Neural progenitor cell (in vitro differentiated cells): ENCODE measurements at regions not wholly inside any gene's neighbourhood (a gene's known extent, or its start where the extent isn't known, plus 50 kb on each side); places are given as distances from the start of the nearest gene placed in this dataset.

ENCODE experiments used
- DNase-seq: peaks from one replicate; pipeline ENCODE4 v3.0.0-alpha.2; 2016; ENCODE audit warnings: low spot score
- H2AFZ ChIP-seq: fragments of 200-600 bp; sonication (generic); replicated peaks from 2 replicates; pipeline ENCODE4 v1.6.1; 2016; ENCODE audit warnings: antibody characterized with exemption
- H3F3A ChIP-seq: fragments of 200-600 bp; sonication (generic); 2 replicates; pipeline ENCODE4 v1.6.1; 2016; ENCODE audit warnings: antibody characterized with exemption, low read depth
- H3K27ac ChIP-seq: fragments of 200-600 bp; sonication (generic); 2 replicates; pipeline ENCODE4 v1.5.1; 2016; ENCODE audit warnings: mild to moderate bottlenecking
- H3K27me3 ChIP-seq: fragments of 200-600 bp; sonication (generic); 2 replicates; pipeline ENCODE4 v1.6.1; 2016; ENCODE audit warnings: mild to moderate bottlenecking, moderate library complexity
- H3K36me3 ChIP-seq: fragments of 200-600 bp; sonication (generic); 2 replicates; pipeline ENCODE4 v1.5.1; 2016
- H3K4me1 ChIP-seq: fragments of 200-600 bp; sonication (generic); 2 replicates; pipeline ENCODE4 v1.6.1; 2016; ENCODE audit warnings: mixed run types
- H3K4me2 ChIP-seq: fragments of 200-600 bp; sonication (generic); 2 replicates; pipeline ENCODE4 v1.6.1; 2016
- H3K4me3 ChIP-seq: fragments of 200-600 bp; sonication (generic); 2 replicates; pipeline ENCODE4 v1.5.1; 2016
- H3K79me2 ChIP-seq: fragments of 200-600 bp; sonication (generic); 2 replicates; pipeline ENCODE4 v1.6.1; 2016; ENCODE audit warnings: low read depth
- H3K9ac ChIP-seq: fragments of 200-600 bp; sonication (generic); 2 replicates; pipeline ENCODE4 v1.6.1; 2016
- H3K9me3 ChIP-seq: fragments of 200-600 bp; sonication (generic); 2 replicates; pipeline ENCODE4 v1.5.1; 2016; ENCODE audit warnings: low read depth
- H4K20me1 ChIP-seq: fragments of 200-600 bp; sonication (generic); 2 replicates; pipeline ENCODE4 v1.6.1; 2016; ENCODE audit warnings: low read depth
- H3K27ac Mint-ChIP-seq: 3 replicates; pipeline ENCODE4 v1.8.0; 2021; ENCODE audit warnings: mixed read lengths
- H3K27me3 Mint-ChIP-seq: 2 replicates; pipeline ENCODE4 v1.8.0; 2022; ENCODE audit warnings: low read depth, mild to moderate bottlenecking, inconsistent platforms, moderate library complexity, mixed read lengths; ENCODE audit not compliant: insufficient read depth
- H3K36me3 Mint-ChIP-seq: 3 replicates; pipeline ENCODE4 v1.8.0; 2021; ENCODE audit warnings: mixed read lengths
- H3K4me1 Mint-ChIP-seq: 3 replicates; pipeline ENCODE4 v1.8.0; 2021; ENCODE audit warnings: mixed read lengths
- H3K4me3 Mint-ChIP-seq: 3 replicates; pipeline ENCODE4 v1.8.0; 2021; ENCODE audit warnings: mild to moderate bottlenecking, moderate library complexity, mixed read lengths
- H3K9me3 Mint-ChIP-seq: 3 replicates; pipeline ENCODE4 v1.8.0; 2020; ENCODE audit warnings: mixed read lengths
- CTCF ChIP-seq: fragments of 200-600 bp; sonication (generic); IDR thresholded peaks from 2 replicates; pipeline ENCODE4 v1.5.1; 2017; ENCODE audit warnings: antibody characterized with exemption, mild to moderate bottlenecking
- EZH2 ChIP-seq: fragments of 200-600 bp; sonication (generic); IDR thresholded peaks from 2 replicates; pipeline ENCODE4 v1.6.1; 2017; ENCODE audit warnings: antibody characterized with exemption, mild to moderate bottlenecking, moderate library complexity
- EZH2phosphoT487 ChIP-seq: fragments of 200-600 bp; sonication (generic); IDR thresholded peaks from 2 replicates; pipeline ENCODE4 v1.6.1; 2017; ENCODE audit warnings: antibody characterized with exemption

- H3K9me3 Mint-ChIP-seq: no peaks in the 10 kb centered on the region
- peaks cover 3% of the 10 kb centered on the region for H3K4me1 Mint-ChIP-seq
- no peak overlapping the region for H3K27ac Mint-ChIP-seq
- TF ChIP-seq CTCF (no peak), EZH2phosphoT487 (no peak), EZH2 (no peak)
- no peaks in the 10 kb centered on the region for H3F3A ChIP-seq
- H3K79me2 ChIP-seq: no peaks in the 10 kb centered on the region
- no peaks in the 10 kb centered on the region for H3K27me3 ChIP-seq
- peaks cover 8% of the 10 kb centered on the region for H3K4me1 ChIP-seq
- H3K4me3 Mint-ChIP-seq: no peak overlapping the region
- no peaks in the 10 kb centered on the region for H3K27me3 Mint-ChIP-seq
- no peaks in the 10 kb centered on the region for H4K20me1 ChIP-seq
- H2AFZ ChIP-seq: no peak overlapping the region
- no peak overlapping the region for H3K27ac ChIP-seq
- H3K4me2 ChIP-seq: no peak overlapping the region
- H3K36me3 Mint-ChIP-seq: peaks cover 1% of the 10 kb centered on the region
- no peaks in the 10 kb centered on the region for H3K9me3 ChIP-seq
- H3K9ac ChIP-seq: no peak overlapping the region
- H3K36me3 ChIP-seq: no peaks in the 10 kb centered on the region
- DNase-seq: no peak
- H3K4me3 ChIP-seq: no peak overlapping the region
Observed at GRCh38 chr13:73687087-73687486, 447.1 kb downstream of the KLF12 start.

GRCh38 chr13:73684750-73685149 is 449.5 kb downstream of the KLF12 start:
- Histone ChIP-seq H3K4me3 (no peak overlapping the region), H3K79me2 (no peaks in the 10 kb centered on the region), H3K27me3 (no peaks in the 10 kb centered on the region), H3K9me3 (no peaks in the 10 kb centered on the region), H2AFZ (no peak overlapping the region), H3F3A (no peaks in the 10 kb centered on the region), H3K27ac (no peak overlapping the region), H3K36me3 (no peaks in the 10 kb centered on the region), H3K9ac (no peak overlapping the region), H4K20me1 (no peaks in the 10 kb centered on the region), H3K4me1 (peaks cover 8% of the 10 kb centered on the region), H3K4me2 (no peak overlapping the region)
- H3K9me3 Mint-ChIP-seq: no peaks in the 10 kb centered on the region
- H3K27me3 Mint-ChIP-seq: no peaks in the 10 kb centered on the region
- H3K4me3 Mint-ChIP-seq: no peak overlapping the region
- peaks cover 3% of the 10 kb centered on the region for H3K36me3 Mint-ChIP-seq
- DNase-seq: no peak
- peaks cover 3% of the 10 kb centered on the region for H3K4me1 Mint-ChIP-seq
- H3K27ac Mint-ChIP-seq: no peak overlapping the region
- TF ChIP-seq EZH2phosphoT487 (no peak), CTCF (no peak), EZH2 (no peak)

- no peaks in the 10 kb centered on the region for H3K9me3 ChIP-seq
- TF ChIP-seq EZH2 (no peak), CTCF (no peak), EZH2phosphoT487 (no peak)
- peaks cover 6% of the 10 kb centered on the region for H3K4me1 ChIP-seq
- H3K9ac ChIP-seq: no peak overlapping the region
- H3K4me3 ChIP-seq: no peak overlapping the region
- H3K27ac ChIP-seq: no peak overlapping the region
- H3K79me2 ChIP-seq: no peaks in the 10 kb centered on the region
- no peaks in the 10 kb centered on the region for H3F3A ChIP-seq
- H3K27me3 Mint-ChIP-seq: no peaks in the 10 kb centered on the region
- H3K4me2 ChIP-seq: no peak overlapping the region
- H3K27me3 ChIP-seq: no peaks in the 10 kb centered on the region
- H4K20me1 ChIP-seq: no peaks in the 10 kb centered on the region
- peaks cover 3% of the 10 kb centered on the region for H3K4me1 Mint-ChIP-seq
- H2AFZ ChIP-seq: no peak overlapping the region
- no peak overlapping the region for H3K4me3 Mint-ChIP-seq
- no peaks in the 10 kb centered on the region for H3K9me3 Mint-ChIP-seq
- DNase-seq: no peak
- H3K36me3 Mint-ChIP-seq: peaks cover 3% of the 10 kb centered on the region
- H3K36me3 ChIP-seq: no peaks in the 10 kb centered on the region
- no peak overlapping the region for H3K27ac Mint-ChIP-seq
Observed at GRCh38 chr13:73684286-73684685, 449.9 kb downstream of the KLF12 start.
